SK-N-SH (cell line): ENCODE measurements at regions not wholly inside any gene's neighbourhood (a gene's known extent, or its start where the extent isn't known, plus 50 kb on each side); places are given as distances from the start of the nearest gene placed in this dataset.

ENCODE experiments used
- EP300 ChIP-seq, 2 experiments: IDR thresholded peaks; 2 replicates each; pipeline versions ENCODE4 v1.4.0 to v1.6.1; 2012; ENCODE audit warnings: borderline replicate concordance in 1 of 2, low read depth in 1 of 2, low read length in 1 of 2
- MEF2A ChIP-seq: IDR thresholded peaks from 2 replicates; pipeline ENCODE4 v1.4.0; 2012; ENCODE audit warnings: low read depth, borderline replicate concordance
- MXI1 ChIP-seq: IDR thresholded peaks from 2 replicates; pipeline ENCODE4 v1.6.1; 2012; ENCODE audit warnings: mild to moderate bottlenecking, low read depth, low read length, improper control_type of control experiment
- TF ChIP-seq, protein P1 (sequence below): IDR thresholded peaks from 2 replicates; pipeline ENCODE4 v1.6.1; 2012; ENCODE audit warnings: mild to moderate bottlenecking, low read depth, low read length, moderate library complexity
- TF ChIP-seq, protein P2 (sequence below): fragments of 200-600 bp; sonication (generic); IDR thresholded peaks from 2 replicates; pipeline ENCODE4 v1.6.1; 2017; ENCODE audit warnings: antibody characterized with exemption, mild to moderate bottlenecking, moderate library complexity

DNA sequence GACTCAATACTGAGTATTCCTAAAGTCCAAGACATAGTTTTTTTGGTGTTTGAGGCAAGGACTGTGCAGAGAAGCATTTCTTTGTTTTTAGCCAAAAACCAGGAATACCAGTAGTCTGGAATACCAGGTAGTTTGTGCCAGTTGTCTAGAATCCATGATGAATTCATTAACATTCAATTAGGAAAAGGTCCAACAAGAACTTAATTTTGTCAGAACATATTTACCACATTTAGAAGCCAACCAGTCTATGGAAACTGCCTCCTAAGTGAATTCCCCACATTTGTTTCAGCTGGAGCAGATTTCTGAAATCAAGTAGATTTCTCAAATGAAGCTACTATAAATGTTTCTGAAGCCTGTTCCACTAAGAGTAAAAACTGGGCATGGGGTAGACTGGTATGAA is 1584.8 kb upstream of the ADGRL3 start:
- TF ChIP-seq MXI1 (no peak), EP300 (IDR thresholded peaks at IDR 0.05; ENCODE audit: borderline replicate concordance in 1 of 2, low read depth in 1 of 2, low read length in 1 of 2) (no peak), MEF2A (no peak)
- TF ChIP-seq, protein P1, sequence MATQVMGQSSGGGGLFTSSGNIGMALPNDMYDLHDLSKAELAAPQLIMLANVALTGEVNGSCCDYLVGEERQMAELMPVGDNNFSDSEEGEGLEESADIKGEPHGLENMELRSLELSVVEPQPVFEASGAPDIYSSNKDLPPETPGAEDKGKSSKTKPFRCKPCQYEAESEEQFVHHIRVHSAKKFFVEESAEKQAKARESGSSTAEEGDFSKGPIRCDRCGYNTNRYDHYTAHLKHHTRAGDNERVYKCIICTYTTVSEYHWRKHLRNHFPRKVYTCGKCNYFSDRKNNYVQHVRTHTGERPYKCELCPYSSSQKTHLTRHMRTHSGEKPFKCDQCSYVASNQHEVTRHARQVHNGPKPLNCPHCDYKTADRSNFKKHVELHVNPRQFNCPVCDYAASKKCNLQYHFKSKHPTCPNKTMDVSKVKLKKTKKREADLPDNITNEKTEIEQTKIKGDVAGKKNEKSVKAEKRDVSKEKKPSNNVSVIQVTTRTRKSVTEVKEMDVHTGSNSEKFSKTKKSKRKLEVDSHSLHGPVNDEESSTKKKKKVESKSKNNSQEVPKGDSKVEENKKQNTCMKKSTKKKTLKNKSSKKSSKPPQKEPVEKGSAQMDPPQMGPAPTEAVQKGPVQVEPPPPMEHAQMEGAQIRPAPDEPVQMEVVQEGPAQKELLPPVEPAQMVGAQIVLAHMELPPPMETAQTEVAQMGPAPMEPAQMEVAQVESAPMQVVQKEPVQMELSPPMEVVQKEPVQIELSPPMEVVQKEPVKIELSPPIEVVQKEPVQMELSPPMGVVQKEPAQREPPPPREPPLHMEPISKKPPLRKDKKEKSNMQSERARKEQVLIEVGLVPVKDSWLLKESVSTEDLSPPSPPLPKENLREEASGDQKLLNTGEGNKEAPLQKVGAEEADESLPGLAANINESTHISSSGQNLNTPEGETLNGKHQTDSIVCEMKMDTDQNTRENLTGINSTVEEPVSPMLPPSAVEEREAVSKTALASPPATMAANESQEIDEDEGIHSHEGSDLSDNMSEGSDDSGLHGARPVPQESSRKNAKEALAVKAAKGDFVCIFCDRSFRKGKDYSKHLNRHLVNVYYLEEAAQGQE = no peak
- TF ChIP-seq, protein P2, sequence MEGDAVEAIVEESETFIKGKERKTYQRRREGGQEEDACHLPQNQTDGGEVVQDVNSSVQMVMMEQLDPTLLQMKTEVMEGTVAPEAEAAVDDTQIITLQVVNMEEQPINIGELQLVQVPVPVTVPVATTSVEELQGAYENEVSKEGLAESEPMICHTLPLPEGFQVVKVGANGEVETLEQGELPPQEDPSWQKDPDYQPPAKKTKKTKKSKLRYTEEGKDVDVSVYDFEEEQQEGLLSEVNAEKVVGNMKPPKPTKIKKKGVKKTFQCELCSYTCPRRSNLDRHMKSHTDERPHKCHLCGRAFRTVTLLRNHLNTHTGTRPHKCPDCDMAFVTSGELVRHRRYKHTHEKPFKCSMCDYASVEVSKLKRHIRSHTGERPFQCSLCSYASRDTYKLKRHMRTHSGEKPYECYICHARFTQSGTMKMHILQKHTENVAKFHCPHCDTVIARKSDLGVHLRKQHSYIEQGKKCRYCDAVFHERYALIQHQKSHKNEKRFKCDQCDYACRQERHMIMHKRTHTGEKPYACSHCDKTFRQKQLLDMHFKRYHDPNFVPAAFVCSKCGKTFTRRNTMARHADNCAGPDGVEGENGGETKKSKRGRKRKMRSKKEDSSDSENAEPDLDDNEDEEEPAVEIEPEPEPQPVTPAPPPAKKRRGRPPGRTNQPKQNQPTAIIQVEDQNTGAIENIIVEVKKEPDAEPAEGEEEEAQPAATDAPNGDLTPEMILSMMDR = no peak
